ENCODE measurements at regions not wholly inside any gene's neighbourhood (a gene's known extent, or its start where the extent isn't known, plus 50 kb on each side); places are given as distances from the start of the nearest gene placed in this dataset.

DNA sequence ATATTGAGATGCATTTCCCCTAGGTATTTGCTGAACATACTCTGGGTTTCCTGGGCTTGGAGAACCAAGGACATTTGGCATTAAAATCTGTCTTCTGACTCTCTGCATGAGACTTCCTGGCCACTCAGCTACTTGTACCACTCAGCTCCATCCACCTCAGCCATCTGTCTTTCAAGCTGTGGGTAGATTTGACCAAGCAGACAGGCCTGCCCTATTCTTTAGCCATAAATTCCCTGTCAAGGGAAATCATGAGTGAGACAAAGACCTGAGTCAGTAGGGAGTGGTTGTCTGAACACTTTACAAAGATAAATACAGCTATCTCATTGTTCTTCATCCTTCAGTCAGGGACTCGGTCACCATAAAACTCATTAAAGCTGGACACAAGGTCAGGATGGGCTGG is 399.1 kb downstream of the GPAM start:
- H2AFZ ChIP-seq (ENCODE audit: low read length) = no peak overlapping the region

DNA sequence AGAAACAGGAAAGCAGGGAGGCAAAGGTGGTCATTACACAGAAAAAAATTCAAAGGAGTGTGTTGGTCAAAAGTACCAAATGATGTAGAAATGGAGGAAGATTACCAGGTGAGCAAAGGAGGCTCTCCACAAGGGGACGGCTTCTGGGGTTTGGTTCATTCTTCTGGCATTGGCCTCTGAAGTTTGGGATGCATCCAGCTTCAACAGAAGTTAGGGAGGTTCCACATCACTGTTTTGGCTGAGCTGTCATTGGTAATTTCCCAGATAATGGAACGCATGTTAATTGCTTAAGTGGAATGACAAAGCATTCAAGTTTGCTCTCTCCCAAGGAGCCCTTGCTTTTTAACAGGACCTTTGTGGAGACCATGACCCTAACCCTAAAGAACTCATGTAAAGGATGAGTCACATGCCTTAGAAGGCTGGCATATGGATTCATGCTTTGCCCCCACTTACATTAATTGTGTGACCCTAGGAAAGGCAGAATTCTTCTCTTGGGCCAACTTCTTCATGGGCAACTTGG is 398.6 kb downstream of the GPAM start:
- Histone ChIP-seq H3K4me1 (ENCODE audit: low read length) (no peaks in the 10 kb centered on the region), H3K9me2 (replicated peaks; ENCODE audit: insufficient read depth, low read length) (no peaks in the 10 kb centered on the region), H3K27me3 (ENCODE audit: low read length) (no peaks in the 10 kb centered on the region), H3K4me3 (ENCODE audit: low read length) (no peak overlapping the region), H3K27ac (ENCODE audit: low read length) (no peak overlapping the region), H3K79me2 (ENCODE audit: low read length) (no peaks in the 10 kb centered on the region), H3K9ac (ENCODE audit: low read length) (no peak overlapping the region), H4K20me1 (ENCODE audit: insufficient read depth, low read depth, low read length) (no peaks in the 10 kb centered on the region), H3K36me3 (ENCODE audit: insufficient read depth, low read length) (no peaks in the 10 kb centered on the region), H2AFZ (ENCODE audit: low read length) (no peak overlapping the region), H3K9me3 (ENCODE audit: low read length) (no peaks in the 10 kb centered on the region), H3K4me2 (ENCODE audit: low read depth, low read length, poor library complexity, severe bottlenecking) (no peak overlapping the region)
- no peak for DNase-seq

More for the DNA sequence above, 399.1 kb downstream of the GPAM start:
- no peak for DNase-seq
- Histone ChIP-seq H3K79me2 (ENCODE audit: low read length) (no peaks in the 10 kb centered on the region), H3K27me3 (ENCODE audit: low read length) (no peaks in the 10 kb centered on the region), H3K4me3 (ENCODE audit: low read length) (no peak overlapping the region), H4K20me1 (ENCODE audit: insufficient read depth, low read depth, low read length) (no peaks in the 10 kb centered on the region), H3K36me3 (ENCODE audit: insufficient read depth, low read length) (no peaks in the 10 kb centered on the region), H3K9me3 (ENCODE audit: low read length) (no peaks in the 10 kb centered on the region), H3K4me2 (ENCODE audit: low read depth, low read length, poor library complexity, severe bottlenecking) (no peak overlapping the region), H3K9me2 (replicated peaks; ENCODE audit: insufficient read depth, low read length) (no peaks in the 10 kb centered on the region), H3K4me1 (ENCODE audit: low read length) (no peaks in the 10 kb centered on the region), H3K9ac (ENCODE audit: low read length) (no peak overlapping the region), H3K27ac (ENCODE audit: low read length) (no peak overlapping the region)

DNA sequence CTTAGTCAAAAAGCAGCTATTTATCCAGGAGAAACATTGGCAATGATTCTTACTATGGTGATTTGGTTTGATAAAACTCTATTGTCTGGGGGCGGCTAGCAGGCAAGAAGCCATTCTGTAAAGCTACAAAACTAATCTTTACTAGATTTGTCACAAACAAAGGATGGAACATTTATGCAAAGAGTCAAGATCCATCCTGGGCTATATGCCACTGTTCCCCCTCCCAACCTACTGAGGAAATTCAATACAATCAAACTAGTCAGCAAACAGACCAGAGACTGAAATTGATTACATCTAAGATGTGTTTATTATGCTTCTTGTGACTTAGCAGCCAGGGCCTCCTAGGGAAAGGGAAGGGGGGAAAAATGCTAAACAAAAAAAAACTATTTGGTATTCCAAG is 397.6 kb downstream of the GPAM start:
- Histone ChIP-seq H3K79me2 (ENCODE audit: low read length) (no peaks in the 10 kb centered on the region), H3K4me2 (ENCODE audit: low read depth, low read length, poor library complexity, severe bottlenecking) (no peak overlapping the region), H3K36me3 (ENCODE audit: insufficient read depth, low read length) (no peaks in the 10 kb centered on the region), H3K9me3 (ENCODE audit: low read length) (no peaks in the 10 kb centered on the region), H3K4me3 (ENCODE audit: low read length) (no peak overlapping the region), H3K27me3 (ENCODE audit: low read length) (no peaks in the 10 kb centered on the region), H3K27ac (ENCODE audit: low read length) (no peak overlapping the region), H3K9me2 (replicated peaks; ENCODE audit: insufficient read depth, low read length) (no peaks in the 10 kb centered on the region), H3K4me1 (ENCODE audit: low read length) (no peaks in the 10 kb centered on the region), H4K20me1 (ENCODE audit: insufficient read depth, low read depth, low read length) (no peaks in the 10 kb centered on the region), H3K9ac (ENCODE audit: low read length) (no peak overlapping the region), H2AFZ (ENCODE audit: low read length) (no peak overlapping the region)
- no peak for DNase-seq

DNA sequence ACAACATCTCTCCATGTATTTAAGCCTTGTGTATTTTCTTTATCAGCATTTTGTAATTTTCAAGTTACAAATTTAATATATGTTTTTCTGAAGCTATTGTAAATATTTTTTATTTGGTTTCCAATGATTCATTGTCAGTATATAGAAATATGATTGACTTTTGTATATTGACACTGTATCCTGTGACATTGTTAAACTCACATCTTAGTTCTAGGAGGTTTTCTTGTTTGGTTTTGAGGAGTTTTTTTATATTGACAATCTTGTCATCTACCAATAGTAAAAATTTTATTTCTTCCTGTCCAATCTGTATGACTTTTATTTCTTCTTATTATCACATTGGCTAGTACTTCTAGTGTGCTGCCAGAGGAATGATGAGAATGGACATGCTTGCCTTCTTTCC is 393.7 kb downstream of the GPAM start:
- Histone ChIP-seq H4K20me1 (ENCODE audit: insufficient read depth, low read depth, low read length) (no peaks in the 10 kb centered on the region), H3K27me3 (ENCODE audit: low read length) (no peaks in the 10 kb centered on the region), H3K4me2 (ENCODE audit: low read depth, low read length, poor library complexity, severe bottlenecking) (no peak overlapping the region), H3K9me2 (replicated peaks; ENCODE audit: insufficient read depth, low read length) (no peaks in the 10 kb centered on the region; the same call in 1 of the 2 replicates), H3K9ac (ENCODE audit: low read length) (no peak overlapping the region), H3K79me2 (ENCODE audit: low read length) (no peaks in the 10 kb centered on the region), H2AFZ (ENCODE audit: low read length) (no peak overlapping the region), H3K4me3 (ENCODE audit: low read length) (no peak overlapping the region), H3K4me1 (ENCODE audit: low read length) (no peaks in the 10 kb centered on the region), H3K36me3 (ENCODE audit: insufficient read depth, low read length) (no peaks in the 10 kb centered on the region), H3K9me3 (ENCODE audit: low read length) (no peaks in the 10 kb centered on the region), H3K27ac (ENCODE audit: low read length) (no peak overlapping the region)
- no peak for DNase-seq

DNA sequence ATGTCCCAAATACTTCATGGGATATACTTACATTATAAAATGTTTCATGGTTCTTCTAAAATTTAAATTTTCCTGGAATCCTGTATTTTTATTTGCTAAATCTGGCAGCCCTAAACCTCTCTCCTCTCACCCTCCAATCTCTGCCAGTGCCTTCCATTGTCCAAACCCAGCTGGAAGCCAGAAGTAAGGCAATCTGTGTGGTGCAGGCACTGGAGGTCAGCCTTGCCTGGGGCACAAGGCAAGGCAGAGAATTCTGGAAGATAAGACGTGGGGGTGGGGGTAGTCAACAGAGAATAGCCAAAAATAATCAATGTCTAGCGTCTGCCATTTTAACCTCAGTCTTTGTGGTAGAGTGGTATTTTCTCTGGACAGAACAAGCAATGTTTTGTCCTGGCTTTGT is 381.7 kb downstream of the GPAM start:
- Histone ChIP-seq H3K27ac (ENCODE audit: low read length) (no peak overlapping the region), H3K79me2 (ENCODE audit: low read length) (no peaks in the 10 kb centered on the region), H3K9me3 (ENCODE audit: low read length) (no peaks in the 10 kb centered on the region), H3K4me3 (ENCODE audit: low read length) (no peak overlapping the region), H4K20me1 (ENCODE audit: insufficient read depth, low read depth, low read length) (no peaks in the 10 kb centered on the region), H3K27me3 (ENCODE audit: low read length) (no peaks in the 10 kb centered on the region), H3K4me2 (ENCODE audit: low read depth, low read length, poor library complexity, severe bottlenecking) (no peak overlapping the region), H2AFZ (ENCODE audit: low read length) (no peak overlapping the region), H3K4me1 (ENCODE audit: low read length) (no peaks in the 10 kb centered on the region), H3K9me2 (replicated peaks; ENCODE audit: insufficient read depth, low read length) (no peaks in the 10 kb centered on the region), H3K9ac (ENCODE audit: low read length) (no peak overlapping the region), H3K36me3 (ENCODE audit: insufficient read depth, low read length) (no peaks in the 10 kb centered on the region)
- no peak for DNase-seq

DNA sequence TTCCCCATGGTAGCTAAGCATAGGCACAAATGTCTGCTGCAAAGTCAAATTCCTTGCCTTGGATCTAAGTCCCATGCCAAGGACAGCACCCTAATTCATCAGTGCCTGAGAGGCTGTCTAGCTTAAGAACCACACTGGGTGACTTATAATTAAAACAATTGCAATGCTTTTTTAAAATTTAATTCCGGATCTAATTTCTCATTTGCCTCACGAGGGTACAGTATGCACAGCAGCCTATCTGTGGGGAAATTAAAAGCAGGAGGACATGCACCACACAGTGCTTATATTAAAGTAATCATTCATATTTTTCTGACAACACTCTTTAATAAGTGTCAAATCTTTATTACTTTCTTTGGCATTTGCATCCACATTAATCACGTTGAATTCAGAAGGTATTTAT is 378.8 kb downstream of the GPAM start:
- Histone ChIP-seq H3K79me2 (ENCODE audit: low read length) (no peaks in the 10 kb centered on the region), H3K4me2 (ENCODE audit: low read depth, low read length, poor library complexity, severe bottlenecking) (no peak overlapping the region), H3K36me3 (ENCODE audit: insufficient read depth, low read length) (no peaks in the 10 kb centered on the region)

DNA sequence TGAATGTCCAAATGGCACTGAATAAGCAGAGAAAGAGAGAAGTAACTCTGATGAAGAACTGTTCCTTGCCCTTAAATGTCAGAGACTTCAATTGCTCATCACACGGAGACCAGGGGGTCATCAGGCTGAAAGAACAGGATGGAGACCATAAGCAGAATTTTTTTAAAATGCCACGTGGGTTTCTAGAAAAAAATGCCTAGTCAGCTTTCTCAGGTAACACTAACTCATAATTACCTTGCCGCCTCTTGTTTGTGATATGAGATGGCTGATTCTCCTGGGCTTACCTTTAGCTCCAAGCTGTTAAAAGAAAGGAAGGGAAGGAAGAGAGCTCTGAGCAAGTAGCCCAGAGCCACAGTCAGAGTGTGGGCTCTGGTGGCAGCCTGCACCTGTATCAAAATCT is 372.0 kb downstream of the GPAM start:
- no peaks in the 10 kb centered on the region for H3K36me3 ChIP-seq (ENCODE audit: insufficient read depth, low read length)
- H3K27me3 ChIP-seq (ENCODE audit: low read length) = no peaks in the 10 kb centered on the region
- no peaks in the 10 kb centered on the region for H3K4me1 ChIP-seq (ENCODE audit: low read length)
- no peaks in the 10 kb centered on the region for H3K9me3 ChIP-seq (ENCODE audit: low read length)
- DNase-seq = no peak
- H3K79me2 ChIP-seq (ENCODE audit: low read length) = no peaks in the 10 kb centered on the region
- no peaks in the 10 kb centered on the region for H3K9me2 ChIP-seq (replicated peaks; ENCODE audit: insufficient read depth, low read length)
- H2AFZ ChIP-seq (ENCODE audit: low read length) = no peak overlapping the region
- no peaks in the 10 kb centered on the region for H4K20me1 ChIP-seq (ENCODE audit: insufficient read depth, low read depth, low read length)
- no peak overlapping the region for H3K9ac ChIP-seq (ENCODE audit: low read length)
- H3K4me2 ChIP-seq (ENCODE audit: low read depth, low read length, poor library complexity, severe bottlenecking) = no peak overlapping the region
- no peak overlapping the region for H3K4me3 ChIP-seq (ENCODE audit: low read length)
- no peak overlapping the region for H3K27ac ChIP-seq (ENCODE audit: low read length)

More for the DNA sequence above, 378.8 kb downstream of the GPAM start:
- no peak overlapping the region for H2AFZ ChIP-seq (ENCODE audit: low read length)
- DNase-seq = no peak
- no peaks in the 10 kb centered on the region for H4K20me1 ChIP-seq (ENCODE audit: insufficient read depth, low read depth, low read length)
- H3K9ac ChIP-seq (ENCODE audit: low read length) = no peak overlapping the region
- H3K27ac ChIP-seq (ENCODE audit: low read length) = no peak overlapping the region
- H3K4me3 ChIP-seq (ENCODE audit: low read length) = no peak overlapping the region
- H3K9me3 ChIP-seq (ENCODE audit: low read length) = no peaks in the 10 kb centered on the region
- H3K27me3 ChIP-seq (ENCODE audit: low read length) = no peaks in the 10 kb centered on the region
- H3K4me1 ChIP-seq (ENCODE audit: low read length) = no peaks in the 10 kb centered on the region
- H3K9me2 ChIP-seq (replicated peaks; ENCODE audit: insufficient read depth, low read length) = no peaks in the 10 kb centered on the region

DNA sequence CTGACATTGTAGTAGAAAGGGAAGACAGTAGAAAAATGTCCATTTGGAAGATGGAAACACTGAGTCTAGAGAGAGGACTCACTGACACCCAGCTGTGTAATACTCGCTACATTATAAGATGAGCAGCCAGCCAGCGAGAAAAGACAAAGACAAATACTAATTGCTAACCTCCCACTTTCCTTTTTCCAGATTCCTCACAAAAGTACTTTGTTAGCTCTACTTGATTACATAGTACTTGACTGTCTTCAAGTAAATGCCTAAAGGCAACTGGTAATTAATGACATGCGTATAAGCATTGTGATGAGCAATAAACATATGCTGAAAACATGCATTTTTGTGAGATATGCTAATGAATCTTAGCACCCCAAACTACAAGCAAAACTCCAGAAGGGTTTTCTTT is 363.1 kb downstream of the GPAM start:
- no peaks in the 10 kb centered on the region for H3K9me3 ChIP-seq (ENCODE audit: low read length)
- H3K4me1 ChIP-seq (ENCODE audit: low read length) = no peaks in the 10 kb centered on the region
- H3K36me3 ChIP-seq (ENCODE audit: insufficient read depth, low read length) = no peaks in the 10 kb centered on the region
- H3K9ac ChIP-seq (ENCODE audit: low read length) = no peak overlapping the region
- no peaks in the 10 kb centered on the region for H3K79me2 ChIP-seq (ENCODE audit: low read length)
- H3K4me3 ChIP-seq (ENCODE audit: low read length) = no peak overlapping the region
- no peaks in the 10 kb centered on the region for H3K9me2 ChIP-seq (replicated peaks; ENCODE audit: insufficient read depth, low read length)
- H3K27me3 ChIP-seq (ENCODE audit: low read length) = no peaks in the 10 kb centered on the region
- no peak for DNase-seq
- no peak overlapping the region for H2AFZ ChIP-seq (ENCODE audit: low read length)
- no peak overlapping the region for H3K4me2 ChIP-seq (ENCODE audit: low read depth, low read length, poor library complexity, severe bottlenecking)
- no peak overlapping the region for H3K27ac ChIP-seq (ENCODE audit: low read length)
- no peaks in the 10 kb centered on the region for H4K20me1 ChIP-seq (ENCODE audit: insufficient read depth, low read depth, low read length)

DNA sequence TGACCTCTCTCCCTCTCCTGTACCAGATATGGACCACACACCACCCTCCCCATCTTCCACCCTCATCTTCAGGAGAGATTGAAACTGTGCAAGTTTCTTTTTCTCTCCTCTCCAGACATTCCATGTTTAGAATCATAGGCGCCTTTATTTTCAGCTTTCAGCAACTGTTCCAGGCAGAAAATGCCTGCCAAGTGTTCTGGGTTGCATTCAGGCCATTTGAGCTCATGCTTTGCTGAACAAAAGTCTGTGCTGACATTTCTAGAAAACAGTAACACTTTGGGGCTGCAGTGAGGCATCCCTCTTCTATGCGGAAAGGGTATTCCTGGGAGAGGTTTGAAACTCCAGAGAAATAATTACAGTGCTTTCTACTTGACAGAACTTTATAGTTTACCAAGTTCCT is 361.7 kb downstream of the GPAM start:
- H3K36me3 ChIP-seq (ENCODE audit: insufficient read depth, low read length) = no peaks in the 10 kb centered on the region
- no peaks in the 10 kb centered on the region for H3K9me3 ChIP-seq (ENCODE audit: low read length)
- H3K4me1 ChIP-seq (ENCODE audit: low read length) = no peaks in the 10 kb centered on the region
- no peak overlapping the region for H2AFZ ChIP-seq (ENCODE audit: low read length)
- no peak for DNase-seq
- no peak overlapping the region for H3K27ac ChIP-seq (ENCODE audit: low read length)
- H4K20me1 ChIP-seq (ENCODE audit: insufficient read depth, low read depth, low read length) = no peaks in the 10 kb centered on the region
- H3K9me2 ChIP-seq (replicated peaks; ENCODE audit: insufficient read depth, low read length) = no peaks in the 10 kb centered on the region
- H3K27me3 ChIP-seq (ENCODE audit: low read length) = no peaks in the 10 kb centered on the region
- H3K9ac ChIP-seq (ENCODE audit: low read length) = no peak overlapping the region
- no peak overlapping the region for H3K4me2 ChIP-seq (ENCODE audit: low read depth, low read length, poor library complexity, severe bottlenecking)
- H3K79me2 ChIP-seq (ENCODE audit: low read length) = no peaks in the 10 kb centered on the region
- no peak overlapping the region for H3K4me3 ChIP-seq (ENCODE audit: low read length)

All from Karpas-422 (cell line).